ENCODE measurements at regions not wholly inside any gene's neighbourhood (a gene's known extent, or its start where the extent isn't known, plus 50 kb on each side); places are given as distances from the start of the nearest gene placed in this dataset.

GRCh38 chr1:80933346-80933745, 867.4 kb upstream of the ADGRL2 start:
- no peak for DNase-seq
- no peak for TF ChIP-seq CTCF (conservative IDR thresholded peaks at IDR 0.05)
- no peak overlapping the region for H3K4me3 ChIP-seq (ENCODE audit: low read length)
- no peak overlapping the region for H3K4me3 Mint-ChIP-seq
- H3K36me3 Mint-ChIP-seq (ENCODE audit: low read depth) = no peaks in the 10 kb centered on the region
- H3K9me3 ChIP-seq (ENCODE audit: control insufficient read depth, low read length) = peaks cover 28% of the 10 kb centered on the region
- H3K9ac ChIP-seq (ENCODE audit: extremely low read depth, low read length, poor library complexity, severe bottlenecking) = no peak overlapping the region
- H3K4me1 ChIP-seq (ENCODE audit: control insufficient read depth, insufficient read depth, low read length) = no peaks in the 10 kb centered on the region
- no peak overlapping the region for H3K27ac Mint-ChIP-seq
- no peaks in the 10 kb centered on the region for H3K27me3 ChIP-seq (ENCODE audit: control insufficient read depth, insufficient read depth, low read length, poor library complexity, severe bottlenecking)
- peaks cover 13% of the 10 kb centered on the region for H3K9me3 Mint-ChIP-seq
- H3K36me3 ChIP-seq (ENCODE audit: control insufficient read depth, insufficient read depth, low read length) = no peaks in the 10 kb centered on the region
- no peaks in the 10 kb centered on the region for H3K4me1 Mint-ChIP-seq
- WGBS, 2 experiments (ENCODE audit: insufficient coverage in 1 of 2, insufficient read length in 1 of 2) = 96% methylated on average over 1 of the region's 1 CpG; no CpG with 5 or more reads in 1 of the 2 experiments
- no peaks in the 10 kb centered on the region for H3K27me3 Mint-ChIP-seq (ENCODE audit: insufficient read depth)
- no peak overlapping the region for H3K27ac ChIP-seq (ENCODE audit: low read depth, low read length)

DNA sequence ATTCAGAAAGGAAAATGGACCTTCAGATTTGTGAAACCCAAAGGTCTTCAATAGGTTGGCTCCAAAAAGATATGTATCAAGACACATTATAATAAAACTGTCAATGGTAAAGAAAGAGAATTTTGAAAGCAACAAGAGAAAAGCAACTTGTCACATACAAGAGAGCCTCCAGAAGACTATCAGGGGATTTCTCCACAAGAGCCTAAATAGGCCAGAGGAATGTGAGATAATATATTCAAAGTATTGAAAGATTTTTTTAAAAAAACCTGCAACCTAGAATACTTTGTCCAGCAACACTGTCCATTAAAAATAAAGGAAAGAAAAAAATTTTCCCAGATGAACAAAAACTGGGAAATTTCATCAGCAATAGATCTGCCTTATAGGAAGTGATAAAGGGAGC, 869.6 kb upstream of the ADGRL2 start:
- Histone ChIP-seq H3K9ac (ENCODE audit: extremely low read depth, low read length, poor library complexity, severe bottlenecking) (no peak overlapping the region), H3K4me3 (ENCODE audit: low read length) (no peak overlapping the region), H3K4me1 (ENCODE audit: control insufficient read depth, insufficient read depth, low read length) (no peaks in the 10 kb centered on the region), H3K9me3 (ENCODE audit: control insufficient read depth, low read length) (peaks cover 28% of the 10 kb centered on the region), H3K27me3 (ENCODE audit: control insufficient read depth, insufficient read depth, low read length, poor library complexity, severe bottlenecking) (no peaks in the 10 kb centered on the region), H3K27ac (ENCODE audit: low read depth, low read length) (no peak overlapping the region), H3K36me3 (ENCODE audit: control insufficient read depth, insufficient read depth, low read length) (no peaks in the 10 kb centered on the region)
- no peak overlapping the region for H3K27ac Mint-ChIP-seq
- no peaks in the 10 kb centered on the region for H3K36me3 Mint-ChIP-seq (ENCODE audit: low read depth)
- DNase-seq = no peak
- no peak overlapping the region for H3K4me3 Mint-ChIP-seq
- H3K27me3 Mint-ChIP-seq (ENCODE audit: insufficient read depth) = no peaks in the 10 kb centered on the region
- TF ChIP-seq CTCF (conservative IDR thresholded peaks at IDR 0.05) = no peak
- peaks cover 13% of the 10 kb centered on the region for H3K9me3 Mint-ChIP-seq
- H3K4me1 Mint-ChIP-seq = no peaks in the 10 kb centered on the region

GRCh38 chr1:80929868-80930508, 870.7 kb upstream of the ADGRL2 start:
- Histone ChIP-seq H3K4me3 (ENCODE audit: low read length) (no peak overlapping the region), H3K36me3 (ENCODE audit: control insufficient read depth, insufficient read depth, low read length) (no peaks in the 10 kb centered on the region), H3K27me3 (ENCODE audit: control insufficient read depth, insufficient read depth, low read length, poor library complexity, severe bottlenecking) (no peaks in the 10 kb centered on the region), H3K27ac (ENCODE audit: low read depth, low read length) (no peak overlapping the region), H3K4me1 (ENCODE audit: control insufficient read depth, insufficient read depth, low read length) (no peaks in the 10 kb centered on the region), H3K9ac (ENCODE audit: extremely low read depth, low read length, poor library complexity, severe bottlenecking) (no peak overlapping the region), H3K9me3 (ENCODE audit: control insufficient read depth, low read length) (peaks cover 28% of the 10 kb centered on the region)
- Mint-ChIP-seq H3K4me3 (no peak overlapping the region), H3K9me3 (peaks cover 13% of the 10 kb centered on the region), H3K36me3 (ENCODE audit: low read depth) (no peaks in the 10 kb centered on the region), H3K27me3 (ENCODE audit: insufficient read depth) (no peaks in the 10 kb centered on the region), H3K27ac (no peak overlapping the region), H3K4me1 (no peaks in the 10 kb centered on the region)
- DNase-seq = no peak
- 93 to 95% methylated on average over 2 to 3 of the region's 3 CpGs for WGBS, 2 experiments (ENCODE audit: insufficient coverage in 1 of 2, insufficient read length in 1 of 2)
- no peak for TF ChIP-seq CTCF (conservative IDR thresholded peaks at IDR 0.05)

Measured in endodermal cell (in vitro differentiated cells).